ENCODE measurements at regions not wholly inside any gene's neighbourhood (a gene's known extent, or its start where the extent isn't known, plus 50 kb on each side); places are given as distances from the start of the nearest gene placed in this dataset.

DNA sequence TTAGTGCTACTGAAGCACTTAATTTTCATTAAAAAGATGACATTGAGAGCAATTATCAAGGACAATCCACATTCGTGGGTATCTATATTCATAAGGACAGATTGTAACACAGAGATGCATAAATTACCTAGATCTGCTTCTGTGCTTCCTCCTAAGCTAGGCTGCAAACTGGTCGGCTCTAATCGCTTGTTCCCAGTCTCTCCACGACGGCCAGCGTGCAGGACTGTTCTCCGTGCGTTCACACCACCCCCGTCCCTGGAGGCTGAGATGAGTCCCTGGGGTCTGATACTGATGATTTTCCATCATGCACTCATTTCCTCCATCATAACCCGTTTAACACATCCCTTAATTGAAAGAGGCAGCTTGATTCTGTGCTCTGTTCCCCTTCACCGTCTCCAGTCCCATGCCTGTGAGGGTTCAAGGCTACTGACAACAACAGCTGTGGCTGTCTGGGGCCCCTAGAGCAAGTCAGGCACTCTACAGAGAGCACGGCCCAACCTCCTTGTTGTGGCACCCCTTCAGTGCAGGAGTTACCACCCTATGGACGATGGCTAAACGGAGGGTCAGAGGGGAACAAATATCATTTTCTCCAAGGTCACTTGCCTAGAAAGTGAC lies 469.6 kb downstream of the NPHP4 start:
- intact Hi-C loops (cut with DNase I) = no loop called here
- Histone ChIP-seq H3K4me1 (no peaks in the 10 kb centered on the region), H3K36me3 (no peaks in the 10 kb centered on the region), H3K9me3 (no peaks in the 10 kb centered on the region), H3K4me3 (no peak overlapping the region), H3K27ac (no peak overlapping the region), H3K27me3 (no peaks in the 10 kb centered on the region)
- TF ChIP-seq, protein P1, sequence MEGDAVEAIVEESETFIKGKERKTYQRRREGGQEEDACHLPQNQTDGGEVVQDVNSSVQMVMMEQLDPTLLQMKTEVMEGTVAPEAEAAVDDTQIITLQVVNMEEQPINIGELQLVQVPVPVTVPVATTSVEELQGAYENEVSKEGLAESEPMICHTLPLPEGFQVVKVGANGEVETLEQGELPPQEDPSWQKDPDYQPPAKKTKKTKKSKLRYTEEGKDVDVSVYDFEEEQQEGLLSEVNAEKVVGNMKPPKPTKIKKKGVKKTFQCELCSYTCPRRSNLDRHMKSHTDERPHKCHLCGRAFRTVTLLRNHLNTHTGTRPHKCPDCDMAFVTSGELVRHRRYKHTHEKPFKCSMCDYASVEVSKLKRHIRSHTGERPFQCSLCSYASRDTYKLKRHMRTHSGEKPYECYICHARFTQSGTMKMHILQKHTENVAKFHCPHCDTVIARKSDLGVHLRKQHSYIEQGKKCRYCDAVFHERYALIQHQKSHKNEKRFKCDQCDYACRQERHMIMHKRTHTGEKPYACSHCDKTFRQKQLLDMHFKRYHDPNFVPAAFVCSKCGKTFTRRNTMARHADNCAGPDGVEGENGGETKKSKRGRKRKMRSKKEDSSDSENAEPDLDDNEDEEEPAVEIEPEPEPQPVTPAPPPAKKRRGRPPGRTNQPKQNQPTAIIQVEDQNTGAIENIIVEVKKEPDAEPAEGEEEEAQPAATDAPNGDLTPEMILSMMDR (IDR thresholded peaks at IDR 0.05) = no peak
- no peak for TF ChIP-seq POLR2A (IDR thresholded peaks at IDR 0.05)
- DNase-seq = no peak
- 17% methylated on average over 10 of the region's 14 CpGs for WGBS (ENCODE audit: insufficient coverage, low coverage, low lambda C conversion rate, missing lambda C conversion rate)
- ATAC-seq = no peak

DNA sequence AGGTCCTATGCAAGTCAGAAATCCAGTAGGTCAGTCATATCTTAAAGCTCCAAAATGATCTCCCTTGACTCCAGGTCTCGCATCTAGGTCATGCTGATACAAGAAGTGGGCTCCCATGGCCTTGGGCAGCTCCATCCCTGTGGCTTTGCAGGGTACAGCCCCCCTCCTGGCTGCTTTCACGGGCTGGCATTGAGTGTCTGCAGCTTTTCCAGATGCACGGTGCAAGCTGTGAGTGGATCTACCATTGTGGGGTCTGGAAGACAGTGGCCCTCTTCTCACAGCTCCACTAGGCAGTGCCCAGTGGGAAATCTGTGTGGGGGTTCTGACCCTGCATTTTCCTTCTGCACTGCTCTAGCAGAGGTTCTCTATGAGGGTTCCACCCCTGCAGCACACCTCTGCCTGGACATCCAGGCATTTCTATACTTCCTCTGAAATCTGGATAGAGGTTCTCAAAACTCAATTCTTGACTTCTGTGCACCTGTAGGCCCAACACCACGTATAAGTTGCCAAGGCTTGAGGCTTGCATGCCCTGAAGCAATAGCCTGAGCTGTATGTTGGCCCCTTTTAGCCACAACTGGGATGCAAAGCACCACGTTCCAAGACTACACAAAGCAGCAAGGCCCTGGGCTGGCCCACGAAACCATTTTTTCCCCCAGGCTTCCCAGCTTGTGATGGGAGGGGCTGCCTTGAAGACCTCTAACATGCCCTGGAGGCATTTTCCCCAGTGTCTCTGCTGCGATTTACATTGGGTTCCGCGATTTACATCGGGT lies 472.7 kb downstream of the NPHP4 start:
- intact Hi-C loops (cut with DNase I) = loop anchor here in 1 of 2 donors (10.0 kb wide), 1 partner anchor 225 kb away; no protein-coding TSS in a partner anchor

DNA sequence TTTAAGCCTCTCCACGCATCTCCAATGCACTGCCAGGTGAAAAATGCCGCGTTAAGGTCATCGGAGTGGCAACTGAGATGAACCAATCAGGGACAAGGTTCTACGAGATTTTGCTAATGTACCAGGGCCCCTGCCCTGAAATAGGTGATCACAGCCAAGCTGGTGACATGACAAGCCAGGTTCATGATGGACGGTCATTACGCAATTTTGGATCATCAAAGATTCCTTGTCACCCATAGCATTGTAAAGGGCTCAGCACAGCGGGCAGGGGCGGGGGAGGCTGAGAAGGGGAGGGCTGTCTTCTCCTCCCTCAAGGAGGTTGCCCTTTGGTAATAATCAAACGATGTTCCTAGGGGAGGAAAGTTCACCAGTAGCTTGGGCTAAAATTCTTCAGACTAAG lies 475.5 kb downstream of the NPHP4 start:
- Histone ChIP-seq H3K9me3 (no peaks in the 10 kb centered on the region), H3K4me1 (peaks cover 0 to 4% (median 0%) of the 10 kb centered on the region in 4 donors), H3K27ac (no peak overlapping the region), H3K36me3 (no peaks in the 10 kb centered on the region), H3K4me3 (no peak overlapping the region), H3K27me3 (no peaks in the 10 kb centered on the region)
- intact Hi-C loops (cut with DNase I) = loop anchor here in 1 of 2 donors (10.0 kb wide), 1 partner anchor 228 kb away; no protein-coding TSS in a partner anchor
- no peak for DNase-seq
- WGBS (ENCODE audit: insufficient coverage, low coverage, low lambda C conversion rate, missing lambda C conversion rate) = 59% methylated on average over 5 of the region's 10 CpGs
- no peak for ATAC-seq
- TF ChIP-seq, protein P1 (IDR thresholded peaks at IDR 0.05) = no peak

More for the DNA sequence above, 472.7 kb downstream of the NPHP4 start:
- ATAC-seq (no peak), DNase-seq (no peak)
- 70% methylated on average over 6 of the region's 10 CpGs for WGBS (ENCODE audit: insufficient coverage, low coverage, low lambda C conversion rate, missing lambda C conversion rate)
- Histone ChIP-seq H3K4me1 (no peaks in the 10 kb centered on the region), H3K4me3 (no peak overlapping the region), H3K27ac (no peak overlapping the region), H3K27me3 (no peaks in the 10 kb centered on the region), H3K9me3 (no peaks in the 10 kb centered on the region), H3K36me3 (no peaks in the 10 kb centered on the region)
- TF ChIP-seq POLR2A (IDR thresholded peaks at IDR 0.05) = no peak
- TF ChIP-seq, protein P1 (IDR thresholded peaks at IDR 0.05) = no peak

DNA sequence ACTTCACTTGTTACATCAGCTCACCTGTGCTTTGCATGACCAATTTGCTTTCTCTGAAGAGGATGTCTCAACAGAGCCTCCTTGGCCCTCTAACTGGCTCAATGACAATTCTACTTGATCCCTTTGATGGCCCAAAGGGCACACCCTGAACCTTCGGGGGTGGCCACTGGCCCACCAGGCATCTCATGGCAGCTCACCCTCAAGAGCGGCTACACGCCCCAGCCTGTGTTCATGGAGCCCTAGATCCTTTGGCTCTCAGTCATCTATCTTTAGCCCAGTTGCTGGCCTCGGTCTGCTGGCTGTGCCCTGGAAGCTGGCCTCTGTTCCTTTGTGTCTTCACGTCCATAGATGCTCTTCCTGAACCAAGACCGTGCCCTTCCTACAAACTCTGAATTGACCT lies 476.7 kb downstream of the NPHP4 start:
- ATAC-seq (no peak), DNase-seq (no peak)
- Histone ChIP-seq H3K27ac (no peak overlapping the region), H3K4me1 (peaks cover 0 to 4% (median 0%) of the 10 kb centered on the region in 4 donors), H3K9me3 (no peaks in the 10 kb centered on the region), H3K4me3 (no peak overlapping the region), H3K27me3 (no peaks in the 10 kb centered on the region), H3K36me3 (no peaks in the 10 kb centered on the region)
- intact Hi-C loops (cut with DNase I) = loop anchor here in 1 of 2 donors (10.0 kb wide), 1 partner anchor 229 kb away; no protein-coding TSS in a partner anchor
- TF ChIP-seq, protein P1 (IDR thresholded peaks at IDR 0.05) = no peak
- no peak for TF ChIP-seq POLR2A (IDR thresholded peaks at IDR 0.05)
- WGBS (ENCODE audit: insufficient coverage, low coverage, low lambda C conversion rate, missing lambda C conversion rate) = 37% methylated on average over 3 of the region's 6 CpGs

Measured in right lobe of liver (tissue), 6 donors.